Astrocyte of the spinal cord (primary cell): ENCODE measurements at regions not wholly inside any gene's neighbourhood (a gene's known extent, or its start where the extent isn't known, plus 50 kb on each side); places are given as distances from the start of the nearest gene placed in this dataset.

Source experiments
- DNase-seq: peaks from one replicate; pipeline ENCODE4 v3.0.0; 2011; ENCODE audit warnings: low read depth, low spot score
- H3K4me3 ChIP-seq: 2 replicates; pipeline ENCODE4 v1.5.1; 2011; ENCODE audit warnings: low read depth, mild to moderate bottlenecking, low read length, moderate library complexity
- CTCF ChIP-seq: IDR thresholded peaks from 2 replicates; pipeline ENCODE4 v1.5.1; 2012; ENCODE audit warnings: low read depth, mild to moderate bottlenecking, low read length, inconsistent platforms
- in situ Hi-C: cut with HindIII; loops from 2 replicates; pipeline ENCODE4 v1.10.0; 2017; ENCODE audit warnings: low sequenced_read_pairs

DNA sequence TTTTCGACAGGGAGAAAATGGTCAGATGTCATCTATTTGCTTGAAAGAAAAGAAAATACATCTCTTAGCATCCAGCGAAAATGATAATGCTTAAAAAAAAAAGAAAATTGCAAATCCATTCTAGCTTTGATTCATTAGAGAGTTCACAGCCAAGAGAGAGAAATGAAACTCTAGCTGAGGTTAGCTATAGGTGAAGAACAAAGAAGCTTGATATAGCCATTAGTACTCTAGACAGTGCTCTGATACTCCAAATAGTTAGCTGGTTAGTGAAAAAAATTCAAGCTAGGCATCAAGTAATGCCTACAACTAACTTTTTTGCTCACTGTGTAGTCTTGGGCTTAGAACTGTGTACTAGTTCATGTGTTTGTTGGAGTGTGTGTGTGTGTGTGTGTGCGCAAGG is 721.6 kb upstream of the SOX9 start:
- in situ Hi-C loops = no loop called here
- TF ChIP-seq CTCF = no peak

GRCh38 chr17:71399649-71400048 is 721.2 kb upstream of the SOX9 start:
- no peak for TF ChIP-seq CTCF
- in situ Hi-C loops = no loop called here
- DNase-seq = no peak

More for the DNA sequence above, 721.6 kb upstream of the SOX9 start:
- H3K4me3 ChIP-seq = no peak overlapping the region
- DNase-seq = no peak

GRCh38 chr17:71402007-71402406 is 718.8 kb upstream of the SOX9 start:
- no peak for DNase-seq
- TF ChIP-seq CTCF = no peak
- H3K4me3 ChIP-seq = no peak overlapping the region
- in situ Hi-C loops = no loop called here

More at GRCh38 chr17:71399649-71400048, 721.2 kb upstream of the SOX9 start:
- no peak overlapping the region for H3K4me3 ChIP-seq

- DNase-seq = no peak
- H3K4me3 ChIP-seq = no peak overlapping the region
- no peak for TF ChIP-seq CTCF
- in situ Hi-C loops = no loop called here
These were observed 718.1 kb upstream of the SOX9 start for GRCh38 chr17:71402661-71403141.

- H3K4me3 ChIP-seq = no peak overlapping the region
- TF ChIP-seq CTCF = no peak
- in situ Hi-C loops = no loop called here
These were observed 715.7 kb upstream of the SOX9 start for GRCh38 chr17:71405101-71405500.

GRCh38 chr17:71407981-71408380 is 712.8 kb upstream of the SOX9 start:
- in situ Hi-C loops = no loop called here
- no peak for DNase-seq
- TF ChIP-seq CTCF = no peak
- no peak overlapping the region for H3K4me3 ChIP-seq

More at GRCh38 chr17:71405101-71405500, 715.7 kb upstream of the SOX9 start:
- no peak for DNase-seq

GRCh38 chr17:71409137-71409536 is 711.7 kb upstream of the SOX9 start:
- in situ Hi-C loops = no loop called here
- TF ChIP-seq CTCF = no peak

More at GRCh38 chr17:71409137-71409536, 711.7 kb upstream of the SOX9 start:
- no peak overlapping the region for H3K4me3 ChIP-seq
- no peak for DNase-seq
